ENCODE measurements at regions not wholly inside any gene's neighbourhood (a gene's known extent, or its start where the extent isn't known, plus 50 kb on each side); places are given as distances from the start of the nearest gene placed in this dataset.
"Not testable (repeated sequence)": the region's sequence is repeated elsewhere in the genome, so short reads cannot be mapped to it uniquely, and the experiment has no call there.

DNA sequence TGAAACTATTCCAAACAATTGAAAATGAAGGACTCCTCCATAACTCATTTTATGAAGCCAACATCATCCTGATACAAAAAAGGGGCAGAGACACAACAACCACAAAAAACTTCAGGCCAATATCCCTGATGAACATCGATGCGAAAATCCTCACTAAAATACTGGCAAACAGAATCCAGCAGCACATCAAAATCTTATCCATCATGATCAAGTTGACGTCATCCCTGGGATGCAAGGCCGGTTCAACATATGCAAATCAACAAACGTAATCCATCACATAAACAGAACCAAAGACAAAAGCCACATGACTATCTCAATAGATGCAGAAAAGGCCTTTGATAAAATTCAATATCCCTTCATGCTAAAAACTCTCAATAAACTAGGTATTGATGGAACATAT lies 272.8 kb downstream of the RNF144B start:
- in situ Hi-C loops (cut with HindIII; ENCODE audit: low sequenced_read_pairs) = not testable (repeated sequence)

GRCh38 chr6:18663011-18663410 lies 275.9 kb downstream of the RNF144B start:
- in situ Hi-C loops (cut with HindIII; ENCODE audit: low sequenced_read_pairs) = no loop called here
- no peak for DNase-seq (ENCODE audit: low spot score)

More for the DNA sequence above, 272.8 kb downstream of the RNF144B start:
- not testable (repeated sequence) for DNase-seq (ENCODE audit: low spot score)

DNA sequence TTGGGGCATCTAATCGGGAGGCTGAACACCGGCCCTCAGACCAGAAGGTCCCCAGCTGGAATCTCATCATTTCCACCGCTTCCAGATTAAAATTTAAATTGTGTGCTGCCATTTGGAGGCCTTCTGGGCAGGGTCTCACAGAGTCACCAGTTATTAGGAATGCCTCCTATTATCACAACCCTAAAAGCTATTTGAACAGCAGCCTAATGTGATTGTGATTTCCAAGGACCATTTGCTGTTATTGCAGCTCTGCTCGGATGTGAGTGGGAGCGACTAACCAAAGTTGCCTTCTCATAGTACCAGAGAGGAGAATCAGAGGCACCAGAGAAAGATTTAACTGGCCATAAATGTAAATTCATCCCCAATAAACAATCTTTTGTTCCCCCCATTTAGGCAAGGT lies 277.3 kb downstream of the RNF144B start:
- DNase-seq (ENCODE audit: low spot score) = no peak
- in situ Hi-C loops (cut with HindIII; ENCODE audit: low sequenced_read_pairs) = no loop called here

GRCh38 chr6:18667612-18668011 lies 280.5 kb downstream of the RNF144B start:
- in situ Hi-C loops (cut with HindIII; ENCODE audit: low sequenced_read_pairs) = no loop called here
- no peak for DNase-seq (ENCODE audit: low spot score)

GRCh38 chr6:18668994-18669393 lies 281.8 kb downstream of the RNF144B start:
- DNase-seq (ENCODE audit: low spot score) = no peak
- in situ Hi-C loops (cut with HindIII; ENCODE audit: low sequenced_read_pairs) = no loop called here

DNA sequence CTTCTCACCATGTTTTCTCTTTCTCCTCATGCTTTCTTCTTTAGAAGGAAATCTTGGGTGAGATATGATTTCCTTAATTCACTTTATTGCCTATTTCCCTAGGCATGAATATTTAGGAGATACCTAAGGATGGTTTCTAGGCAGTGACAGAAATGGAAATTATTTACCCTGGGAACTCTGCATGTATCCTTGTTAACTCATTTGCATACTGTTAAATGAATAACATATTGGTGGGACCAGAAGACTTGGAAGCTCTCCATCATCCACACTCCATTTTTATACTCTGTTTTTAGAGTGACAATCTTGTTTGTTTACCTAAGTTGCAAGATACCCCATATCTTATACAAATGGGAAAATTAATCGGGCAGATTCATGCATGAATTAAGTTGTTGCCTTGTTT lies 285.7 kb downstream of the RNF144B start:
- in situ Hi-C loops (cut with HindIII; ENCODE audit: low sequenced_read_pairs) = no loop called here
- DNase-seq (ENCODE audit: low spot score) = no peak

DNA sequence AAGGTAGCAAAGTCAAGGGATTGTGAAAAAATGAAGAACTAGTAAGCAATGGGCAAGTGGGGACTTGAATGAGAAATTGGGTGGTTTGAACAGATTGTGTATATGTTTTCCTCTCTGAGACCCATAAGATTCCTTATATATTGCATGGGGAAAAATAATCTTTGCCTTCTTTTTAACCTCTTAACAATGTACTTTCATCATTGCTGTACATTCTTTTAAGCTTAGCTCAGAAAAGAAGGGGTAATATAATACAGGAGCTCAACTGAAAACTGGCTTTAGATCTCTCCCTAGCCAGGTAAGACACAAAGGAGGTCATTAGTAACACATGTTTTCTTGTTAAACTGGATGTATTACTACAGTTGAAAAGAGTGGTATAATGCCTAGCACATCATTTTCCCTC lies 287.2 kb downstream of the RNF144B start:
- no peak for DNase-seq (ENCODE audit: low spot score)

DNA sequence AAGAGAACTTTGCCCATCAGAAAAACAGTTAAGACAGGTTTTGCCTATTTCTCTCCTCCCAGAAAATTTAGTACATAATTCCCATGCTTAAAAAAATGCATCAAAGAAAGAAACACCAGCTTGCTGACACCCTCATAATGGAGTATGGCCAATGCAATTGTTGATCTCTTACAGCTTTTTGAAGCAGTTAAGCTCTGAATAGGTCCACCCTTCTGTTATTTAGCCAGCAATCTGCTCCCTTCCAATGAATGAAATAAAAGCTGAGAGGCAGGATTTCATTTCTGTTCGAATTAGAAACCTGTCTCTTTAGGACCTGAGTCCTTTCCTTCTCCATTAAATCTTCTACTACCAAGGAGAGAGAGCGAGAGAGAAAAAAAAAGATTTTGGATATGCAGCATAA lies 288.7 kb downstream of the RNF144B start:
- DNase-seq (ENCODE audit: low spot score) = no peak
- in situ Hi-C loops (cut with HindIII; ENCODE audit: low sequenced_read_pairs) = no loop called here

More for the DNA sequence above, 287.2 kb downstream of the RNF144B start:
- in situ Hi-C loops (cut with HindIII; ENCODE audit: low sequenced_read_pairs) = no loop called here

DNA sequence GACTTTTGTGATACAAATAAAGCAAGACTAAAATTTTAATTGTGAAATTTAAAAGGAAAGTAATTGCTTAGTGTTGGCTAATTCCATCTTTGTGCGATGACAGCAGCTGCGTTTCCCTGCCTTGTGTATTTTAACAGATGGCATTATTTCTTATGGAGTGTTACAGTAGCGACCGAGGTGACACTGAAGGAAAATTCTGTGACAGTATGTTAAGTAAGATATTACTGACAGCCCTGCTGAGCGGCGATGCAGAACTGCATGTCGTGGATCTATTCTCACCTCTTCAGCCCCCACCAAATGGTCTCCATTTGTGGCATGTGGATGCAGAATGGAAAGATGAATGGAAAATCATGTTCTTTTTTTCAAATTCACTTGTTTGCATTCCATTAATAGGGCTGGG lies 289.4 kb downstream of the RNF144B start:
- in situ Hi-C loops (cut with HindIII; ENCODE audit: low sequenced_read_pairs) = no loop called here

GRCh38 chr6:18680842-18681241 lies 293.7 kb downstream of the RNF144B start:
- DNase-seq (ENCODE audit: low spot score) = no peak
- in situ Hi-C loops (cut with HindIII; ENCODE audit: low sequenced_read_pairs) = no loop called here

More for the DNA sequence above, 289.4 kb downstream of the RNF144B start:
- DNase-seq (ENCODE audit: low spot score) = no peak

DNA sequence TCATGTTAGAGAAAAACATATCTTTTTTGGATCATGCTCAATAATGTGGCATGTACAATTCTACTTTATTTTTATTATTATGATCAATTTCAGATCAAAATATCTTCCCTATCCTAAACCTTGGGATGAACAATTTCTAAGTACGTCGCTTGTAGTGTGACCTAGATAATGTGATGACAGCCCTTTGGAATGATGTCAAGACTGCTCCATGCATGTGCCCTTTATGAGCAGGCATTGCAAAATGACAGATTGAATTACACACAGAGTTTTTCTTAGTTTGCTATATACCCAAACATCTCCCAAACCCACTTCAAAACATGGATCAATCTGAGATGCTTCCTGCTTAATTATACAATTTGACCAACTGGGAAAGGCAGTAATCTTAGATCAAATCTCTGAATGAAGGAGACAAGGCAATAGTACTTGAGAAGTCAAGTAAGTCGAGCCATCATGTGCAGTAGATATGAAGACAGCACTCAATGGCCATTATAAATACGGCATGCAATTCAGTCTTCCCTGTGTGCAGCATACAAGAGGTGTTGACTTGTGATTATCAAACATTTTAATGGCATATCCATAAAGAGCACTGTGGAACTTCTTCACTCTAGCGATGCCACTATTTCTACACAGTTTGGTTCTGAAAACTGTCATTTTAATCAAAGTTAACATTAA lies 294.8 kb downstream of the RNF144B start:
- in situ Hi-C loops (cut with HindIII; ENCODE audit: low sequenced_read_pairs) = no loop called here
- peak; percentile 7 for DNase-seq (ENCODE audit: low spot score)

DNA sequence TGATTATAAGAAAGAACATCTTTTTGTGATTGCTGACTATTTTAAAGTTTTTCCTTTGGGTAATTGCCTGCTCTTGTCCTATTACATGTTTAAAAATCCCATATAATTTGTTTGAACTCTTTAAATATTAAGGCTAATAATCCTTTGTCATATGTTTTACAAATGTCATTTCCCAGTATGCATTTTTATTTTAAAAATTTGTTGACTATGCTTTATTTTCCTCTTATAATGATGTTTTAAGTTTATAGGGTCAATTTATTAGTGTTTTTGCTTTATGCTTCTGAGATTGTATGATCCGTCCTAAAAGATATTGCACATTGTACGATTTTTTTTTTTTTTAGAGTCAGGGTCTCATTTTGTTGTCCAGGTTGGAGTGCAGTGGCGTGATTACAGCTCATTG lies 297.2 kb downstream of the RNF144B start:
- DNase-seq (ENCODE audit: low spot score) = no peak
- in situ Hi-C loops (cut with HindIII; ENCODE audit: low sequenced_read_pairs) = no loop called here

GRCh38 chr6:18692929-18693685 lies 306.0 kb downstream of the RNF144B start:
- in situ Hi-C loops (cut with HindIII; ENCODE audit: low sequenced_read_pairs) = no loop called here
- DNase-seq (ENCODE audit: low spot score) = no peak

GRCh38 chr6:18693881-18694280 lies 306.7 kb downstream of the RNF144B start:
- DNase-seq (ENCODE audit: low spot score) = no peak
- in situ Hi-C loops (cut with HindIII; ENCODE audit: low sequenced_read_pairs) = no loop called here

GRCh38 chr6:18703546-18703945 lies 316.4 kb downstream of the RNF144B start:
- in situ Hi-C loops (cut with HindIII; ENCODE audit: low sequenced_read_pairs) = no loop called here
- no peak for DNase-seq (ENCODE audit: low spot score)

DNA sequence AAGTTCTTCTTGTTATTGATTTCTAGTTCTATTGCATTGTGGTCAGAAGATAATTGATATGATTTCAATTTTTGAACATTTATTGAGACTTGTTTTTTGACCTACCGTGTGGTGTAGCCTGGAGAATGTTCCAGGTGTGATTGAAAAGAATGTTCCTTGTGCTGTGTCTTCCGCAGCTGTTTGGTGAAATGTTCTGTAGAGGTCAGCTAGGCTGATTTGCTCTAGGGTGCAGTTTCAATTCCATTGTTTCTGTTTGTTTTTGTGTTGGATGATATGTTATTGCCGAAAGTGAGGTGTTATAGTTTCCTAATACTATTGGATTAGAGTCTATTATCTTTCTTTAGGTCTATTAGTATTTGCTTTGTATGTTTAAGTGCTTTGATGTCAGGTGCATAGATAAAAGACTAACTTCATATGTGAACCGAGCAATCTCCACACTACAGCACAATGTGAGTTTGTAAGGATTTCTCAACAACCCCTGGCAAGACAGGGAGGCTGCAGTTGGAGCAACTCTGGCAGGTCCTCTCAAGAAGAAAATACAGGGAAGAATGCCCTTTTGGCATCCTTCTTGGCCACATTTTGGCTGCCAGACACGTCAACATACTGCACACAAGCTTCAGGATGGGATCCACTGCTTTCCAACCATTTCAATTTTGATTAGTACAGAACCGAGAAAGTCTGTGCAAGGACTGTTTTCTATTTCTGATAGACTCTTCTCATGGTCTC lies 320.7 kb downstream of the RNF144B start:
- DNase-seq (ENCODE audit: low spot score) = no peak
- in situ Hi-C loops (cut with HindIII; ENCODE audit: low sequenced_read_pairs) = no loop called here

GRCh38 chr6:18712595-18712994 lies 325.4 kb downstream of the RNF144B start:
- in situ Hi-C loops (cut with HindIII; ENCODE audit: low sequenced_read_pairs) = no loop called here

GRCh38 chr6:18720075-18720474 lies 332.9 kb downstream of the RNF144B start:
- DNase-seq (ENCODE audit: low spot score) = no peak
- in situ Hi-C loops (cut with HindIII; ENCODE audit: low sequenced_read_pairs) = no loop called here

More at GRCh38 chr6:18712595-18712994, 325.4 kb downstream of the RNF144B start:
- no peak for DNase-seq (ENCODE audit: low spot score)

DNA sequence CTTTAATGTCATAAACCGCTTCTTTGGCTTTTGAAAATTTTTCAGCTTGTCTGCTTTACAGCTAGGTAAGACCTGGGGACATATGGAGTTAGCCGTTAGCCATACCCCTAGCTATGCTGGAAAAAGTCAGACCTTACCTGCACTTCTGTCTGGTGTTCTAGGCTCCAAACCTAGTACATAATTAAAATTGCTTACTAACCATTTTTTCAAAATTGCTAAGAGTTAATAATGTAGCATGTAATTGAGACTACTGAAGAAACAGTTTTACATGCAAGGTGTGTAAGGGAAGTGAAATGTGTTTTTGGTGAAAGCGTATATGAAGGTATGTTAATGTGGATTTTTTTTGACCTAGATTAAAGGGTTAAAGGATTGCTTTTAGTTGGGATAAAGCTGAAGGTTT lies 336.9 kb downstream of the RNF144B start:
- DNase-seq (ENCODE audit: low spot score) = no peak
- in situ Hi-C loops (cut with HindIII; ENCODE audit: low sequenced_read_pairs) = no loop called here

- no peak for DNase-seq (ENCODE audit: low spot score)
- in situ Hi-C loops (cut with HindIII; ENCODE audit: low sequenced_read_pairs) = no loop called here
Observed at GRCh38 chr6:18725449-18725848, 338.3 kb downstream of the RNF144B start.

All from G401 (cell line).